Loucy (cell line): ENCODE measurements at regions not wholly inside any gene's neighbourhood (a gene's known extent, or its start where the extent isn't known, plus 50 kb on each side); places are given as distances from the start of the nearest gene placed in this dataset.

Experiments
- CTCF ChIP-seq: fragments of 200-600 bp; sonication (generic); conservative IDR thresholded peaks from 2 replicates; pipeline ENCODE4 v1.5.1; 2014; ENCODE audit warnings: mild to moderate bottlenecking, antibody characterized with exemption, low read length
- EZH2phosphoT487 ChIP-seq: fragments of 200-600 bp; IDR thresholded peaks from 2 replicates; pipeline ENCODE4 v1.6.1; 2018; ENCODE audit warnings: antibody characterized with exemption, mild to moderate bottlenecking, moderate library complexity, borderline replicate concordance

- TF ChIP-seq EZH2phosphoT487 = no peak
- no peak for TF ChIP-seq CTCF
These were observed 683.8 kb upstream of the PABPC4L start for GRCh38 chr4:134885436-134885835.
